Naive thymus-derived CD4-positive, alpha-beta T cell (primary cell): ENCODE measurements at regions not wholly inside any gene's neighbourhood (a gene's known extent, or its start where the extent isn't known, plus 50 kb on each side); places are given as distances from the start of the nearest gene placed in this dataset.
"Not testable (repeated sequence)": the region's sequence is repeated elsewhere in the genome, so short reads cannot be mapped to it uniquely, and the experiment has no call there.

ENCODE experiments used
- ATAC-seq: fragments of 150-1000 bp; cut with Tn5 transposase; 2 replicates; pipeline ENCODE4 v1.10.0; 2021; ENCODE audit warnings: mild to moderate bottlenecking, moderate library complexity
- CTCF ChIA-PET: fragments of 350-600 bp; sonication (Branson Sonifier 250); formaldehyde crosslinking; loops from one replicate; lab custom pipeline; 2021; ENCODE audit warnings: antibody characterized with exemption; lab: Charles Lee
- POLR2A ChIA-PET: fragments of 350-600 bp; sonication (Branson Sonifier 250); formaldehyde crosslinking; loops from one replicate; lab custom pipeline; 2021; ENCODE audit warnings: antibody characterized with exemption, inconsistent platforms; lab: Charles Lee
- DNase-seq, 9 donors: peaks; one replicate each; pipeline versions ENCODE4 v3.0.0 to v3.0.0-alpha.2; 2020 to 2022; ENCODE audit warnings: mixed read lengths in 1 of 9
- H3K27ac ChIP-seq: one replicate; pipeline ENCODE4 v1.7.0; 2013; ENCODE audit warnings: mild to moderate bottlenecking, low read depth, low read length, moderate library complexity
- H3K27me3 ChIP-seq, 2 donors: one replicate each; pipeline ENCODE4 v1.7.0; 2013; ENCODE audit warnings: low read length in 2 of 2, mild to moderate bottlenecking in 2 of 2, moderate library complexity in 2 of 2; ENCODE audit not compliant: control insufficient read depth in 2 of 2, insufficient read depth in 2 of 2
- H3K36me3 ChIP-seq, 3 experiments: 1 replicate in 2 of 3; 2 replicates in 1 of 3; pipeline ENCODE4 v1.7.0; 2013; ENCODE audit warnings: low read length in 3 of 3, mild to moderate bottlenecking in 3 of 3, moderate library complexity in 1 of 3; ENCODE audit not compliant: insufficient read depth in 3 of 3, control insufficient read depth in 2 of 3
- H3K4me1 ChIP-seq, 2 donors: one replicate each; pipeline ENCODE4 v1.7.0; 2013; ENCODE audit warnings: low read length in 2 of 2, mild to moderate bottlenecking in 2 of 2, moderate library complexity in 1 of 2; ENCODE audit not compliant: control insufficient read depth in 2 of 2, insufficient read depth in 2 of 2
- H3K4me3 ChIP-seq: 2 replicates; pipeline ENCODE4 v1.7.0; 2013; ENCODE audit warnings: mild to moderate bottlenecking, low read length
- H3K9me3 ChIP-seq, 3 experiments: 1 replicate in 2 of 3; 2 replicates in 1 of 3; pipeline ENCODE4 v1.7.0; 2013; ENCODE audit warnings: low read length in 3 of 3; ENCODE audit not compliant: control insufficient read depth in 2 of 3
- H3K27ac Mint-ChIP-seq, 9 donors: one replicate each; pipeline ENCODE4 v1.8.0; 2020 to 2022; ENCODE audit warnings: mixed read lengths in 9 of 9, mild to moderate bottlenecking in 8 of 9, moderate library complexity in 5 of 9, inconsistent platforms in 2 of 9
- H3K27me3 Mint-ChIP-seq, 5 donors: one replicate each; pipeline ENCODE4 v1.8.0; 2021 to 2022; ENCODE audit warnings: mixed read lengths in 5 of 5, mild to moderate bottlenecking in 1 of 5
- H3K36me3 Mint-ChIP-seq, 5 donors: one replicate each; pipeline ENCODE4 v1.8.0; 2020 to 2022; ENCODE audit warnings: mixed read lengths in 5 of 5, mild to moderate bottlenecking in 3 of 5, inconsistent platforms in 1 of 5
- H3K4me1 Mint-ChIP-seq, 7 donors: one replicate each; pipeline ENCODE4 v1.8.0; 2020 to 2022; ENCODE audit warnings: mixed read lengths in 7 of 7, mild to moderate bottlenecking in 3 of 7, inconsistent platforms in 1 of 7
- H3K4me3 Mint-ChIP-seq, 10 donors: one replicate each; pipeline ENCODE4 v1.8.0; 2020 to 2022; ENCODE audit warnings: mild to moderate bottlenecking in 10 of 10, mixed read lengths in 10 of 10, moderate library complexity in 6 of 10, inconsistent platforms in 2 of 10
- H3K9me3 Mint-ChIP-seq, 11 donors: one replicate each; pipeline ENCODE4 v1.8.0; 2020 to 2022; ENCODE audit warnings: mixed read lengths in 11 of 11, mild to moderate bottlenecking in 4 of 11, inconsistent platforms in 1 of 11, moderate library complexity in 1 of 11
- intact Hi-C, 2 donors: fragments of 100-400 bp; cut with micrococcal nuclease; formaldehyde crosslinking; loops; one replicate each; pipeline ENCODE4 v1.15.1; 2023

GRCh38 chr1:143553627-143554026, 418.2 kb downstream of the FAM72C start:
- POLR2A ChIA-PET, result no interaction called here
- CTCF ChIA-PET, result no interaction called here
- no peak overlapping the region for H3K27ac ChIP-seq
- DNase-seq (no peak), ATAC-seq (no peak)
- H3K4me3 Mint-ChIP-seq, result no peak overlapping the region
- H3K27me3 Mint-ChIP-seq, result peaks cover 0 to 22% (median 12%) of the 10 kb centered on the region in 5 donors
- no peaks in the 10 kb centered on the region for H3K4me1 ChIP-seq
- no peaks in the 10 kb centered on the region for H3K36me3 Mint-ChIP-seq
- H3K4me3 ChIP-seq, result no peak overlapping the region
- H3K9me3 ChIP-seq, result no peaks in the 10 kb centered on the region
- peaks cover 0 to 29% (median 2%) of the 10 kb centered on the region in 11 donors for H3K9me3 Mint-ChIP-seq
- H3K36me3 ChIP-seq, result no peaks in the 10 kb centered on the region
- H3K27ac Mint-ChIP-seq, result no peak overlapping the region
- intact Hi-C loops, result no loop called here
- H3K27me3 ChIP-seq, result no peaks in the 10 kb centered on the region
- no peaks in the 10 kb centered on the region for H3K4me1 Mint-ChIP-seq

GRCh38 chr1:143504703-143505102, 467.1 kb downstream of the FAM72C start:
- CTCF ChIA-PET, ATAC-seq, H3K36me3 ChIP-seq, H3K27ac Mint-ChIP-seq, H3K9me3 ChIP-seq, H3K4me3 Mint-ChIP-seq, H3K4me1 ChIP-seq, H3K27me3 ChIP-seq, H3K27ac ChIP-seq, H3K4me3 ChIP-seq, DNase-seq, POLR2A ChIA-PET, intact Hi-C loops: not testable (repeated sequence)
- peaks cover 13 to 27% (median 14%) of the 10 kb centered on the region in 5 donors for H3K27me3 Mint-ChIP-seq
- H3K36me3 Mint-ChIP-seq, result peaks cover 3 to 22% (median 17%) of the 10 kb centered on the region in 5 donors
- peaks cover 0 to 14% (median 0%) of the 10 kb centered on the region in 7 donors for H3K4me1 Mint-ChIP-seq
- H3K9me3 Mint-ChIP-seq, result peaks cover 12 to 30% (median 22%) of the 10 kb centered on the region in 11 donors

GRCh38 chr1:143504080-143504479, 467.7 kb downstream of the FAM72C start:
- H3K9me3 Mint-ChIP-seq, result peaks cover 12 to 30% (median 22%) of the 10 kb centered on the region in 11 donors
- CTCF ChIA-PET, H3K36me3 ChIP-seq, H3K27ac Mint-ChIP-seq, intact Hi-C loops, H3K27me3 ChIP-seq, H3K4me3 ChIP-seq, DNase-seq, H3K4me1 ChIP-seq, ATAC-seq, H3K4me3 Mint-ChIP-seq, H3K27ac ChIP-seq, H3K9me3 ChIP-seq, POLR2A ChIA-PET: not testable (repeated sequence)
- H3K36me3 Mint-ChIP-seq, result peaks cover 3 to 22% (median 17%) of the 10 kb centered on the region in 5 donors
- H3K27me3 Mint-ChIP-seq, result peaks cover 13 to 27% (median 14%) of the 10 kb centered on the region in 5 donors
- peaks cover 0 to 14% (median 0%) of the 10 kb centered on the region in 7 donors for H3K4me1 Mint-ChIP-seq

GRCh38 chr1:143503048-143503447, 468.7 kb downstream of the FAM72C start:
- CTCF ChIA-PET, H3K4me1 ChIP-seq, H3K27me3 ChIP-seq, H3K9me3 ChIP-seq, H3K36me3 ChIP-seq, H3K27ac ChIP-seq, POLR2A ChIA-PET, intact Hi-C loops, DNase-seq, H3K4me3 ChIP-seq, ATAC-seq: not testable (repeated sequence)
- peaks cover 0 to 14% (median 0%) of the 10 kb centered on the region in 7 donors for H3K4me1 Mint-ChIP-seq
- peak overlapping the region in 3 of 9 donors; percentile 47 to 79 (median 64) for H3K27ac Mint-ChIP-seq
- peak overlapping the region in 2 of 10 donors; percentile 20 to 27 for H3K4me3 Mint-ChIP-seq
- H3K9me3 Mint-ChIP-seq, result peaks cover 12 to 30% (median 22%) of the 10 kb centered on the region in 11 donors
- H3K27me3 Mint-ChIP-seq, result peaks cover 13 to 27% (median 14%) of the 10 kb centered on the region in 5 donors
- H3K36me3 Mint-ChIP-seq, result peaks cover 3 to 22% (median 17%) of the 10 kb centered on the region in 5 donors

- H3K9me3 ChIP-seq, intact Hi-C loops, CTCF ChIA-PET, H3K4me3 ChIP-seq, DNase-seq, H3K4me1 ChIP-seq, POLR2A ChIA-PET, H3K27ac ChIP-seq, H3K27me3 ChIP-seq, H3K36me3 ChIP-seq, ATAC-seq: not testable (repeated sequence)
- Mint-ChIP-seq H3K4me1 (peaks cover 0 to 14% (median 0%) of the 10 kb centered on the region in 7 donors), H3K27ac (peak overlapping the region in 7 of 9 donors; percentile 2 to 61 (median 22)), H3K4me3 (peak overlapping the region in 4 of 10 donors; percentile 2 to 19 (median 6)), H3K36me3 (peaks cover 3 to 22% (median 17%) of the 10 kb centered on the region in 5 donors), H3K27me3 (peaks cover 13 to 27% (median 14%) of the 10 kb centered on the region in 5 donors), H3K9me3 (peaks cover 12 to 30% (median 22%) of the 10 kb centered on the region in 11 donors)
These were observed 469.7 kb downstream of the FAM72C start for GRCh38 chr1:143502038-143502437.

- Mint-ChIP-seq H3K9me3 (peaks cover 7 to 16% (median 13%) of the 10 kb centered on the region in 11 donors), H3K27ac (peak overlapping the region in 1 of 9 donors; percentile 46), H3K4me3 (peak overlapping the region in 3 of 10 donors; percentile 17 to 72 (median 47)), H3K4me1 (peaks cover 0 to 14% (median 0%) of the 10 kb centered on the region in 7 donors), H3K27me3 (peaks cover 5 to 19% (median 16%) of the 10 kb centered on the region in 5 donors), H3K36me3 (peaks cover 3 to 14% (median 12%) of the 10 kb centered on the region in 5 donors)
- H3K27ac ChIP-seq, CTCF ChIA-PET, H3K36me3 ChIP-seq, H3K4me1 ChIP-seq, POLR2A ChIA-PET, H3K9me3 ChIP-seq, H3K4me3 ChIP-seq, intact Hi-C loops, H3K27me3 ChIP-seq, ATAC-seq: not testable (repeated sequence)
- peak in 6 of 9 donors; percentile 3 to 27 (median 13) for DNase-seq
These were observed 473.6 kb downstream of the FAM72C start for GRCh38 chr1:143498059-143498749.
